OCI-LY3 (cell line): ENCODE measurements at regions not wholly inside any gene's neighbourhood (a gene's known extent, or its start where the extent isn't known, plus 50 kb on each side); places are given as distances from the start of the nearest gene placed in this dataset.

Source experiments
- H2AFZ ChIP-seq: fragments of 200-600, 300-600 bp; shearing (Covaris generic); 2 replicates; pipeline ENCODE4 v1.6.0; 2014; ENCODE audit warnings: antibody characterized with exemption, low read depth, low read length
- H3K27ac ChIP-seq: fragments of 200-600, 300-600 bp; sonication (generic); 2 replicates; pipeline ENCODE4 v1.5.1; 2014; ENCODE audit warnings: mild to moderate bottlenecking, low read length, moderate library complexity, mixed read lengths
- H3K27me3 ChIP-seq: fragments of 200-600, 300-600 bp; sonication (generic); 2 replicates; pipeline ENCODE4 v1.6.1; 2014; ENCODE audit warnings: low read depth, low read length, mixed read lengths
- H3K36me3 ChIP-seq: fragments of 200-600, 300-600 bp; sonication (generic); replicated peaks from 2 replicates; pipeline ENCODE3; 2014; ENCODE audit warnings: low read depth, low read length, mixed read lengths
- H3K4me1 ChIP-seq: fragments of 300-600, 200-600 bp; sonication (generic); 2 replicates; pipeline ENCODE4 v1.6.1; 2014; ENCODE audit warnings: low read length, mixed read lengths
- H3K4me2 ChIP-seq: fragments of 200-600, 300-600 bp; sonication (generic); 2 replicates; pipeline ENCODE4 v1.6.1; 2014; ENCODE audit warnings: low read length, mixed read lengths
- H3K4me3 ChIP-seq: fragments of 300-600, 200-600 bp; sonication (generic); 2 replicates; pipeline ENCODE4 v1.5.1; 2014; ENCODE audit warnings: antibody characterized with exemption, mild to moderate bottlenecking, low read length, moderate library complexity
- H3K79me2 ChIP-seq: fragments of 300-600, 200-600 bp; shearing (Covaris generic); 2 replicates; pipeline ENCODE4 v1.6.1; 2014; ENCODE audit warnings: mild to moderate bottlenecking, low read length, mixed read lengths
- H3K9ac ChIP-seq: fragments of 300-600, 200-600 bp; shearing (Covaris generic); 2 replicates; pipeline ENCODE4 v1.6.0; 2014; ENCODE audit warnings: mild to moderate bottlenecking, low read length, moderate library complexity
- H3K9me3 ChIP-seq: fragments of 200-600, 300-600 bp; shearing (Covaris generic); 2 replicates; pipeline ENCODE4 v1.6.1; 2014; ENCODE audit warnings: low read length, mixed read lengths; ENCODE audit not compliant: insufficient read depth
- H4K20me1 ChIP-seq: fragments of 200-600, 300-600 bp; sonication (generic); 2 replicates; pipeline ENCODE4 v1.6.1; 2016; ENCODE audit warnings: low read length, mixed read lengths; ENCODE audit not compliant: insufficient read depth
- EZH2phosphoT487 ChIP-seq: fragments of 200-600 bp; shearing (Covaris generic); IDR thresholded peaks from 2 replicates; pipeline ENCODE4 v1.6.1; 2018; ENCODE audit warnings: antibody characterized with exemption, mixed run types, low read depth
- TF ChIP-seq, protein P1 (sequence below): fragments of 200-600, 300-600 bp; sonication (generic); IDR thresholded peaks from 2 replicates; pipeline ENCODE4 v1.5.1; 2014; ENCODE audit warnings: antibody characterized with exemption, low read length, low read depth

DNA sequence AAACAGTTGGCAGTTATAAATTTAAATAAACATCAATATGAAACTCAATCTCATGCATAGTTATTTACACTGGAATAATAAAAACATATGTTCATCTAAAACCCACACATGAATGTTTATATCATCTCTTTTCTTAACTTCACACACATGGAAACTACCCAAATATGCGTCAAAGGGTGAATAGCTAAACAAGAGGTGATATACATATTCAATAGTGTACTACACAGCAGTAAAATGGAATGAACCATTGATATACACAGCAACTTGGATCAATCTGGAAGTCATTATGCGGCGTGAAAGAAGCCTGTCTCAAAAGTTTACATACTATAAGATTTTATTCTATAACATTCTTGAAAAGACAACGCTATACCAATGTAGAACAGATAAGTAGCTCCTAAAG lies 282.5 kb upstream of the POM121L12 start:
- no peaks in the 10 kb centered on the region for H3K79me2 ChIP-seq
- H3K9me3 ChIP-seq: no peaks in the 10 kb centered on the region
- H3K4me2 ChIP-seq: no peak overlapping the region
- H3K4me3 ChIP-seq: no peak overlapping the region
- H3K9ac ChIP-seq: no peak overlapping the region
- no peaks in the 10 kb centered on the region for H3K36me3 ChIP-seq
- H3K4me1 ChIP-seq: no peaks in the 10 kb centered on the region
- no peak overlapping the region for H2AFZ ChIP-seq
- H4K20me1 ChIP-seq: no peaks in the 10 kb centered on the region
- TF ChIP-seq, protein P1, sequence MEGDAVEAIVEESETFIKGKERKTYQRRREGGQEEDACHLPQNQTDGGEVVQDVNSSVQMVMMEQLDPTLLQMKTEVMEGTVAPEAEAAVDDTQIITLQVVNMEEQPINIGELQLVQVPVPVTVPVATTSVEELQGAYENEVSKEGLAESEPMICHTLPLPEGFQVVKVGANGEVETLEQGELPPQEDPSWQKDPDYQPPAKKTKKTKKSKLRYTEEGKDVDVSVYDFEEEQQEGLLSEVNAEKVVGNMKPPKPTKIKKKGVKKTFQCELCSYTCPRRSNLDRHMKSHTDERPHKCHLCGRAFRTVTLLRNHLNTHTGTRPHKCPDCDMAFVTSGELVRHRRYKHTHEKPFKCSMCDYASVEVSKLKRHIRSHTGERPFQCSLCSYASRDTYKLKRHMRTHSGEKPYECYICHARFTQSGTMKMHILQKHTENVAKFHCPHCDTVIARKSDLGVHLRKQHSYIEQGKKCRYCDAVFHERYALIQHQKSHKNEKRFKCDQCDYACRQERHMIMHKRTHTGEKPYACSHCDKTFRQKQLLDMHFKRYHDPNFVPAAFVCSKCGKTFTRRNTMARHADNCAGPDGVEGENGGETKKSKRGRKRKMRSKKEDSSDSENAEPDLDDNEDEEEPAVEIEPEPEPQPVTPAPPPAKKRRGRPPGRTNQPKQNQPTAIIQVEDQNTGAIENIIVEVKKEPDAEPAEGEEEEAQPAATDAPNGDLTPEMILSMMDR: no peak
- no peak for TF ChIP-seq EZH2phosphoT487
- H3K27ac ChIP-seq: no peak overlapping the region
- H3K27me3 ChIP-seq: no peaks in the 10 kb centered on the region

DNA sequence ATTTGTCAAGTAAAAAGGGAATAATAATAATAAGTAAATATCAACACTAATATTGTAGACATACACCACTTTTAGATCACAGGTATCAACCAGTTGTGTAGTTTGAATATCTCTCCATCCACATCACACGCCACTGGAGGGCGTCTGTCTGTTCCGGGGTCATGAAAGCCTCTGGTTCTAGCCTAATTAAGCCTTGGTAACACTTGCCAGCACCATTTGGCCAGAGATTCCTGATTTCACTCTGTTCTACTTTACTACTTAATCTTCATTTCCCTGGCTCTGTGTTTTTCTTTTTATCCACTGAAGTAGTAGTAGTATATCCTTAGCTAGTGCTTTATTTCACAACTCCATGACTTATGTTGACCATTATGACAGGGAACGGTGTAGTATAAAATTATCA lies 285.6 kb upstream of the POM121L12 start:
- Histone ChIP-seq H3K27me3 (no peaks in the 10 kb centered on the region), H3K79me2 (no peaks in the 10 kb centered on the region), H3K4me1 (peaks cover 5% of the 10 kb centered on the region; the same call in 1 of the 2 replicates), H3K4me2 (no peak overlapping the region), H3K4me3 (no peak overlapping the region), H3K27ac (no peak overlapping the region), H3K9ac (no peak overlapping the region), H4K20me1 (no peaks in the 10 kb centered on the region), H3K9me3 (no peaks in the 10 kb centered on the region), H2AFZ (no peak overlapping the region), H3K36me3 (no peaks in the 10 kb centered on the region)
- TF ChIP-seq, protein P1: peak; percentile 55
- TF ChIP-seq EZH2phosphoT487: no peak

- Histone ChIP-seq H4K20me1 (no peaks in the 10 kb centered on the region), H2AFZ (no peak overlapping the region; the same call in 1 of the 2 replicates), H3K4me3 (no peak overlapping the region), H3K4me2 (no peak overlapping the region), H3K9ac (no peak overlapping the region), H3K27ac (no peak overlapping the region), H3K36me3 (no peaks in the 10 kb centered on the region), H3K4me1 (peaks cover 5% of the 10 kb centered on the region; the same call in 1 of the 2 replicates), H3K9me3 (no peaks in the 10 kb centered on the region), H3K27me3 (no peaks in the 10 kb centered on the region), H3K79me2 (no peaks in the 10 kb centered on the region)
- TF ChIP-seq, protein P1: no peak
- no peak for TF ChIP-seq EZH2phosphoT487
These were observed 287.6 kb upstream of the POM121L12 start for GRCh38 chr7:52747817-52748216.

GRCh38 chr7:52741670-52742290 lies 293.7 kb upstream of the POM121L12 start:
- H2AFZ ChIP-seq: no peak overlapping the region

More at GRCh38 chr7:52741670-52742290, 293.7 kb upstream of the POM121L12 start:
- Histone ChIP-seq H4K20me1 (no peaks in the 10 kb centered on the region), H3K4me1 (peaks cover 5% of the 10 kb centered on the region; the same call in 1 of the 2 replicates), H3K79me2 (no peaks in the 10 kb centered on the region), H3K9ac (no peak overlapping the region), H3K27me3 (no peaks in the 10 kb centered on the region), H3K4me3 (no peak overlapping the region), H3K4me2 (no peak overlapping the region), H3K27ac (no peak overlapping the region), H3K36me3 (no peaks in the 10 kb centered on the region), H3K9me3 (no peaks in the 10 kb centered on the region)
- TF ChIP-seq, protein P1: no peak
- TF ChIP-seq EZH2phosphoT487: no peak
